ENCODE measurements at regions not wholly inside any gene's neighbourhood (a gene's known extent, or its start where the extent isn't known, plus 50 kb on each side); places are given as distances from the start of the nearest gene placed in this dataset.
A peak's percentile ranks its signal among the peaks of the same experiment; 100 is the strongest.

DNA sequence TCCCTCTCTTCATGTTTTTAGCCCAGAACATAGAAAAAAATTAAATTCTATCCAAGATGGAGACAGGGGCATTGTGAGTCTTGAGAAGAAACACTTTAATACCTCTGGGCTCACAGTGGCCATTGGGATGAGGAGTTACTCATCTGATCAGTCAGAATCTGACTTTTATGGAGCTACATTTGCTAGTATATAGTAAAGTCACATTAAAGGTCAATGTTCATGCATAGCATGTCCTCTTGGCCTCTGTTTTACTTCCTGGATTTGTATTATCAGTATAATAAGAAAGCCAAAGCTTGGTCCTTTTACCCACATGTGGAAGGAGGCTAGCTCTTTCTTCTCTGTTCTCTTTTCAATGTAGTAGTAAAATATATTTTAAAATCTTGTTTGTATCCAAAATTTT lies 93.6 kb upstream of the CNOT2 start:
- no peak overlapping the region for H3K4me3 ChIP-seq (ENCODE audit: low read length)
- TF ChIP-seq, protein P1, sequence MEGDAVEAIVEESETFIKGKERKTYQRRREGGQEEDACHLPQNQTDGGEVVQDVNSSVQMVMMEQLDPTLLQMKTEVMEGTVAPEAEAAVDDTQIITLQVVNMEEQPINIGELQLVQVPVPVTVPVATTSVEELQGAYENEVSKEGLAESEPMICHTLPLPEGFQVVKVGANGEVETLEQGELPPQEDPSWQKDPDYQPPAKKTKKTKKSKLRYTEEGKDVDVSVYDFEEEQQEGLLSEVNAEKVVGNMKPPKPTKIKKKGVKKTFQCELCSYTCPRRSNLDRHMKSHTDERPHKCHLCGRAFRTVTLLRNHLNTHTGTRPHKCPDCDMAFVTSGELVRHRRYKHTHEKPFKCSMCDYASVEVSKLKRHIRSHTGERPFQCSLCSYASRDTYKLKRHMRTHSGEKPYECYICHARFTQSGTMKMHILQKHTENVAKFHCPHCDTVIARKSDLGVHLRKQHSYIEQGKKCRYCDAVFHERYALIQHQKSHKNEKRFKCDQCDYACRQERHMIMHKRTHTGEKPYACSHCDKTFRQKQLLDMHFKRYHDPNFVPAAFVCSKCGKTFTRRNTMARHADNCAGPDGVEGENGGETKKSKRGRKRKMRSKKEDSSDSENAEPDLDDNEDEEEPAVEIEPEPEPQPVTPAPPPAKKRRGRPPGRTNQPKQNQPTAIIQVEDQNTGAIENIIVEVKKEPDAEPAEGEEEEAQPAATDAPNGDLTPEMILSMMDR (IDR thresholded peaks at IDR 0.05; ENCODE audit: insufficient read depth, low read depth, low read length, missing control alignments) = no peak
- DNase-seq (ENCODE audit: low read depth) = no peak

DNA sequence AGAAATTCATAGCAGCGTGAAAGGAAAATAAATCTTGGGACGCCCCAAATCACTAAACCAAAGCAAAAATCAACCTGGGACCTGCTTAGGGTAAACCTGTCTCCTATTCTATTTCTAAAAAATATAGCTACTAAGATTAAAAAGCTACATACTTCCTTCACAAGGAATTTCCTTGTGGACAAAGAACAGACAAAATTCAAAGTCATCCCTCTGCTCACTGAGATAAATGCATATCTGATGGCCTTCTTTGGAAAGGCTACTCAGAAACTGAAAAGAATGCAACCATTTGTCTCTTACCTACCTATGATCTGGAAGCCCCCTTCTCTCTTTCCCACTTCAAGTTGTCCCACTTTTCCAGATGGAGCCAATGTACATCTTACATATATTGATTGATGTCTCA lies 93.0 kb upstream of the CNOT2 start:
- H3K4me3 ChIP-seq (ENCODE audit: low read length) = no peak overlapping the region
- no peak for DNase-seq (ENCODE audit: low read depth)
- TF ChIP-seq, protein P1 (IDR thresholded peaks at IDR 0.05; ENCODE audit: insufficient read depth, low read depth, low read length, missing control alignments) = no peak

DNA sequence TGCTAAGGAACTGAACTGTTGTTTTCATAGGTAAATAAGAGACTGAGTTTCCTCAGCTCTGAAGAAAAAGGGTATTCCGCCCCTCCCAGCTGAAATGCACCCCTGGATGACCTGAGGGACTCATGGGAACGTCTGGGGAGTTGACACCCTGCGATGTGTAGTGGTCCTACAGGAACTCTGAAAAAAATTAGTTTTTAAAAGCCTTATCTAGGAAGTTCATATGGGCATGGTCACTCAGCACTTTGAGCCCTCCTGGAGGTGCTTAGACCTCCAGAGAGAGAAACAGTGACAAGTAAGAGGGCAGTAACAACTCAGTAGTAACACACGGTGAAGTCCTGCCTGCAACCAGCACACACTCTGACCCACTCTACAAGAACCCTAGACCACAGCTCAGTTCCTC lies 91.2 kb upstream of the CNOT2 start:
- TF ChIP-seq, protein P1 (IDR thresholded peaks at IDR 0.05; ENCODE audit: insufficient read depth, low read depth, low read length, missing control alignments) = no peak

DNA sequence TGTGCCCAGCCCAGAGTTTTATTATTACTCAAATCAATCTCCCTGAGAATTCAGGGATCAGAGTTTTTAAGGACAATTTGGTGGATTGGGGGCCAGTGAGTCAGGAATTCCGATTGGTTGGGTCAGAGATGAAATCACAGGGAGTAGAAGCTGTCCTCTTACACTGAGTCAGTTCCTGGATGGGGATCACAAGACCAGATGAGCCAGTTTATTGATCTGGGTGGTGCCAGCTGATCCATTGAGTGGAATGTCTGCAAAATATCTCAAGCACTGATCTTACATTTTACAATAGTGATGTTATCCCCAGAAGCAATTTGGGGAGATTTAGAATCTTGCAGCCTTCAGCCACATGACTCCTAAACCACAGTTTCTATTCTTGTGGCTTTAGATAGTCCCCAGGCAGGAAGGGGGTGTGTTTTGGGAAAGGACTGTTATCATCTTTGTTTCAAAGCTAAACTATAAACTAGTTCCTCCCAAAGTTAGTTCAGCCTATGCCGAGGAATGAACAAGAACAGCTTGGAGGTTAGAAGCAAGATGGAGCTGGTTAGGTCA lies 89.1 kb upstream of the CNOT2 start:
- TF ChIP-seq, protein P1 (IDR thresholded peaks at IDR 0.05; ENCODE audit: insufficient read depth, low read depth, low read length, missing control alignments) = no peak
- H3K4me3 ChIP-seq (ENCODE audit: low read length) = no peak overlapping the region
- peak; percentile 48 for DNase-seq (ENCODE audit: low read depth)

More for the DNA sequence above, 91.2 kb upstream of the CNOT2 start:
- no peak for DNase-seq (ENCODE audit: low read depth)
- H3K4me3 ChIP-seq (ENCODE audit: low read length) = no peak overlapping the region

DNA sequence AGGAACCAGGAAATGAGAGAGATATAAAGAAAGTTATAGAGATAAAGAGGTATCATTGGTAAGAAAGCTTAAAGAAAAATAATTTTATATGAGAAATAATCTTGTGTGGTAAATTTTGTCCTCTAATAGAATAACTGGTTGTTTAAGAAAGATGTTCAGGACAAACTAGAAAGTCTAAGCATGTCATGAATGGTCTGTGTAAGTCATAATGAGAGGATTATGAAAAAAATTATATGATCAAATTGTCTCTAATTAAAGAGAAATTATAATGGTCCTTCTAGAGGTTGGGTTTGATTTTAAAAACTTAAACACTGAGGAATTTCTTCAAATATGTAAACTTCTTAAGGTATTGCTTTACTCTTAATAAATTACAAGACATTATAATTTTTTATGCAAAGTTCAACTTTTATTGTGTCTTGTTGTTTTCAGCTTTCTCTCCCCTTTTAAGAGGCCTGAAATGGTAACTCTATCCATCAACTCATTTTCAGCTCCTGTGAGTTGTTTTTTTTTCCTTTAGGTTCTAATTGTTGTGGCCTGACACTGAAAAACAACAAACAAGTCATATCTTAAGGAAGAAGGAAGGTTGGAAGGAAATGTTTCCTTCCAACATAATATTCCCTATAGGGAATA lies 88.2 kb upstream of the CNOT2 start:
- DNase-seq (ENCODE audit: low read depth) = peak; percentile 20
- H3K4me3 ChIP-seq (ENCODE audit: low read length) = no peak overlapping the region
- TF ChIP-seq, protein P1 (IDR thresholded peaks at IDR 0.05; ENCODE audit: insufficient read depth, low read depth, low read length, missing control alignments) = no peak

DNA sequence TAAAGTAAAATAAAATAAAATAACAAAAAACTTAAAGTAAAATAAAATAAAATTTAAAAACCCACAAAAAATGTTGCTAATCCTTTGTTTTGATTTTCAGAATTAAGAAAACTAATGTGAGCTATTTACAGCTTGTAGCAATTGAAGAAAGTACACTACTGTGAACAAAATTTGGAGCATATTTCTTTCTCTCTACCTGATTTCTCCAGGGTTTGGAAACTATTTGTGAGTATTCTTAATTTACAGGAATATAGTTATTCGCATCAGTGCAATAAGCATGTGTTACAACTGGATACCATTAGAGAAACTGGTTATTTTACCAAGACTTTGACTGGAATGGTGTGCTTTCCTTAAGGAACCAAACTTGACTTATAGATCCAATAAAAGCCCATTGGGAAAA lies 86.1 kb upstream of the CNOT2 start:
- no peak for DNase-seq (ENCODE audit: low read depth)
- TF ChIP-seq, protein P1 (IDR thresholded peaks at IDR 0.05; ENCODE audit: insufficient read depth, low read depth, low read length, missing control alignments) = no peak
- H3K4me3 ChIP-seq (ENCODE audit: low read length) = no peak overlapping the region

DNA sequence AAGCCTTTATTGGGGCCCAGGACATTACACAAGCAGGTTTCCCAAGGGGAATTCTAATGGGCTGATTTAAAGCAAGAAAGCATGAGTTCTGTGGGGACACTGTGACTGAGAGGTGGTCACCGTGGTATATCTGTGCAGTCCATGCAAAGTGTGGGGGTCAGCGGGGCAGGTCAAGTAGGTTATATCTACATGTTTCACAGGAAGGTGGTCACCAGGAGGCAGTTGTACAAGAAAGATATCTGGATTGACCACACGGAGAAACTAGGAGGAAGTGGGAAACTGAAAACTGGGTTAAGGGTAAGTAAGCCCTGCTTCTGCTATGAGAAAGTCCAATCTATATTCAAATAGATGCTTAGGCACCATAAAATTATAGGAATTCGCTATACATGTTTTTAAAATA lies 77.8 kb upstream of the CNOT2 start:
- DNase-seq (ENCODE audit: low read depth) = no peak
- TF ChIP-seq, protein P1 (IDR thresholded peaks at IDR 0.05; ENCODE audit: insufficient read depth, low read depth, low read length, missing control alignments) = no peak
- H3K4me3 ChIP-seq (ENCODE audit: low read length) = no peak overlapping the region

All from epithelial cell of esophagus (primary cell).